PC-9 (cell line): ENCODE measurements at regions not wholly inside any gene's neighbourhood (a gene's known extent, or its start where the extent isn't known, plus 50 kb on each side); places are given as distances from the start of the nearest gene placed in this dataset.

ENCODE experiments used
- BruUV-seq: library from RNA; stranded (reverse); fragments of 400-500 nt; replicated peaks from 2 replicates; lab custom pipeline; 2021; lab: Mats Ljungman, UMichigan
- CTCF ChIA-PET: fragments of 300-600 bp; sonication (Branson Sonifier 250); formaldehyde crosslinking; loops from one replicate; lab custom pipeline; 2022; ENCODE audit warnings: antibody characterized with exemption; lab: Charles Lee
- POLR2A ChIA-PET: fragments of 300-600 bp; sonication (Branson Sonifier 250); formaldehyde crosslinking; loops from one replicate; lab custom pipeline; 2022; ENCODE audit warnings: antibody characterized with exemption; ENCODE audit not compliant: unreplicated experiment; lab: Charles Lee
- DNase-seq, 2 experiments: peaks; one replicate each; pipeline versions ENCODE4 v3.0.0 to v3.0.0-alpha.2; 2015 to 2022; ENCODE audit warnings: mixed read lengths in 1 of 2
- H2AFZ ChIP-seq: fragments of 200-600 bp; sonication (generic); 2 replicates; pipeline ENCODE4 v1.8.1; 2017; ENCODE audit warnings: antibody characterized with exemption
- H3F3A ChIP-seq: fragments of 200-600 bp; sonication (generic); 2 replicates; pipeline ENCODE4 v1.8.1; 2017; ENCODE audit warnings: antibody characterized with exemption, mild to moderate bottlenecking, low read depth; ENCODE audit not compliant: insufficient read depth
- H3K27ac ChIP-seq: fragments of 200-600 bp; sonication (generic); 2 replicates; pipeline ENCODE4 v1.6.1; 2016; ENCODE audit warnings: mixed run types
- H3K27me3 ChIP-seq: fragments of 200-600 bp; sonication (generic); 2 replicates; pipeline ENCODE4 v1.6.1; 2016; ENCODE audit warnings: low read depth, mixed run types; ENCODE audit not compliant: insufficient read depth
- H3K36me3 ChIP-seq: fragments of 200-600 bp; sonication (generic); 2 replicates; pipeline ENCODE4 v1.6.1; 2016; ENCODE audit warnings: low read depth, mixed run types
- H3K4me1 ChIP-seq: fragments of 200-600 bp; sonication (generic); replicated peaks from 2 replicates; pipeline ENCODE4 v1.6.1; 2016; ENCODE audit warnings: mixed run types; ENCODE audit not compliant: insufficient read depth
- H3K4me2 ChIP-seq: fragments of 200-600 bp; sonication (generic); 2 replicates; pipeline ENCODE4 v1.6.1; 2017; ENCODE audit warnings: mixed run types
- H3K4me3 ChIP-seq: fragments of 200-600 bp; sonication (generic); 2 replicates; pipeline ENCODE4 v1.6.1; 2016; ENCODE audit warnings: mixed run types
- H3K79me2 ChIP-seq: fragments of 200-600 bp; sonication (generic); 2 replicates; pipeline ENCODE4 v1.6.1; 2017; ENCODE audit warnings: low read depth, mixed run types
- H3K9me2 ChIP-seq: fragments of 200-600 bp; sonication (generic); 2 replicates; pipeline ENCODE4 v1.8.1; 2017; ENCODE audit warnings: mild to moderate bottlenecking; ENCODE audit not compliant: insufficient read depth
- H3K9me3 ChIP-seq: fragments of 200-600 bp; sonication (generic); 2 replicates; pipeline ENCODE4 v1.8.1; 2016; ENCODE audit warnings: low read depth; ENCODE audit not compliant: insufficient read depth
- H4K20me1 ChIP-seq: fragments of 200-600 bp; sonication (generic); 2 replicates; pipeline ENCODE4 v1.8.1; 2017; ENCODE audit not compliant: insufficient read depth
- CTCF ChIP-seq: fragments of 200-600 bp; sonication (generic); conservative IDR thresholded peaks from 2 replicates; pipeline ENCODE4 v1.6.1; 2017; ENCODE audit warnings: mixed run types, antibody characterized with exemption, mild to moderate bottlenecking, moderate library complexity
- EZH2 ChIP-seq: fragments of 200-600 bp; sonication (generic); IDR thresholded peaks from 2 replicates; pipeline ENCODE4 v1.8.0; 2017; ENCODE audit warnings: antibody characterized with exemption, low read depth
- intact Hi-C: fragments of 100-400 bp; cut with micrococcal nuclease; formaldehyde crosslinking; loops from one replicate; pipeline ENCODE4 v1.10.0; 2022; ENCODE audit not compliant: unreplicated experiment

- CTCF ChIA-PET, result no interaction called here
Measured at GRCh38 chr11:128227466-128227865, 359.9 kb downstream of the ETS1 start.

GRCh38 chr11:128226106-128226716 lies 361.1 kb downstream of the ETS1 start:
- no peak for DNase-seq
- intact Hi-C loops, result no loop called here
- Histone ChIP-seq H2AFZ (no peak overlapping the region), H3K9me3 (no peaks in the 10 kb centered on the region), H3K79me2 (no peaks in the 10 kb centered on the region), H3K27ac (no peak overlapping the region), H4K20me1 (no peaks in the 10 kb centered on the region), H3K4me3 (no peak overlapping the region), H3K9me2 (no peaks in the 10 kb centered on the region), H3F3A (no peaks in the 10 kb centered on the region), H3K4me1 (no peaks in the 10 kb centered on the region), H3K36me3 (no peaks in the 10 kb centered on the region), H3K4me2 (no peak overlapping the region), H3K27me3 (no peaks in the 10 kb centered on the region)
- ChIA-PET POLR2A (no interaction called here), CTCF (no interaction called here)
- TF ChIP-seq EZH2 (no peak), CTCF (no peak)
- no TSS peak for BruUV-seq

More at GRCh38 chr11:128227466-128227865, 359.9 kb downstream of the ETS1 start:
- H3K4me3 ChIP-seq, result no peak overlapping the region
- no peaks in the 10 kb centered on the region for H3K9me3 ChIP-seq
- DNase-seq, result no peak
- intact Hi-C loops, result no loop called here
- H3K27me3 ChIP-seq, result no peaks in the 10 kb centered on the region
- no peaks in the 10 kb centered on the region for H3K36me3 ChIP-seq
- H2AFZ ChIP-seq, result no peak overlapping the region
- H3K9me2 ChIP-seq, result no peaks in the 10 kb centered on the region
- no peaks in the 10 kb centered on the region for H4K20me1 ChIP-seq
- no peaks in the 10 kb centered on the region for H3F3A ChIP-seq
- POLR2A ChIA-PET, result no interaction called here
- H3K4me2 ChIP-seq, result no peak overlapping the region
- H3K4me1 ChIP-seq, result no peaks in the 10 kb centered on the region
- no TSS peak for BruUV-seq
- TF ChIP-seq EZH2 (no peak), CTCF (no peak)
- no peaks in the 10 kb centered on the region for H3K79me2 ChIP-seq
- H3K27ac ChIP-seq, result no peak overlapping the region

GRCh38 chr11:128222245-128222884 lies 365.0 kb downstream of the ETS1 start:
- Histone ChIP-seq H3F3A (no peaks in the 10 kb centered on the region), H2AFZ (no peak overlapping the region), H3K9me3 (no peaks in the 10 kb centered on the region), H3K79me2 (no peaks in the 10 kb centered on the region), H3K4me1 (no peaks in the 10 kb centered on the region), H3K4me2 (no peak overlapping the region), H3K27me3 (no peaks in the 10 kb centered on the region), H3K4me3 (no peak overlapping the region), H4K20me1 (no peaks in the 10 kb centered on the region), H3K27ac (no peak overlapping the region), H3K36me3 (no peaks in the 10 kb centered on the region), H3K9me2 (no peaks in the 10 kb centered on the region)
- POLR2A ChIA-PET, result no interaction called here
- intact Hi-C loops, result no loop called here
- CTCF ChIA-PET, result interaction anchor here (0.7 kb wide), 1 partner anchor 427 kb away, joined by 4 read pairs; no protein-coding TSS in a partner anchor
- no peak for TF ChIP-seq EZH2
- no peak for TF ChIP-seq CTCF
- no TSS peak for BruUV-seq
- DNase-seq, result no peak
